Chondrocyte (in vitro differentiated cells): ENCODE measurements at regions not wholly inside any gene's neighbourhood (a gene's known extent, or its start where the extent isn't known, plus 50 kb on each side); places are given as distances from the start of the nearest gene placed in this dataset.
"Not testable (repeated sequence)": the region's sequence is repeated elsewhere in the genome, so short reads cannot be mapped to it uniquely, and the experiment has no call there.

Experiments
- DNase-seq: peaks from one replicate; pipeline ENCODE4 v3.0.0; 2021; ENCODE audit warnings: mixed read lengths, low spot score
- H3K27ac Mint-ChIP-seq: one replicate; pipeline ENCODE4 v1.8.0; 2021; ENCODE audit warnings: mild to moderate bottlenecking, moderate library complexity, mixed read lengths; ENCODE audit not compliant: unreplicated experiment
- H3K27me3 Mint-ChIP-seq: 2 replicates; pipeline ENCODE4 v1.8.0; 2021; ENCODE audit warnings: low read depth, mixed read lengths
- H3K36me3 Mint-ChIP-seq: 2 replicates; pipeline ENCODE4 v1.8.0; 2021; ENCODE audit warnings: low read depth, mixed read lengths
- H3K4me1 Mint-ChIP-seq: 2 replicates; pipeline ENCODE4 v1.8.0; 2021; ENCODE audit warnings: low read depth, mild to moderate bottlenecking, mixed read lengths
- H3K4me3 Mint-ChIP-seq: one replicate; pipeline ENCODE4 v1.8.0; 2021; ENCODE audit warnings: mild to moderate bottlenecking, moderate library complexity, mixed read lengths; ENCODE audit not compliant: unreplicated experiment
- H3K9me3 Mint-ChIP-seq: 2 replicates; pipeline ENCODE4 v1.8.0; 2021; ENCODE audit warnings: low read depth, mixed read lengths
- CTCF ChIP-seq: fragments of 200-600 bp; sonication (generic); IDR thresholded peaks from 2 replicates; pipeline ENCODE4 v1.5.0; 2021; ENCODE audit warnings: antibody characterized with exemption, mild to moderate bottlenecking, moderate library complexity

GRCh38 chr16:31581065-31581464, 53.4 kb downstream of the AHSP start:
- H3K4me1 Mint-ChIP-seq, H3K27ac Mint-ChIP-seq, H3K4me3 Mint-ChIP-seq, H3K36me3 Mint-ChIP-seq, DNase-seq, H3K27me3 Mint-ChIP-seq: not testable (repeated sequence)
- peaks cover 50% of the 10 kb centered on the region for H3K9me3 Mint-ChIP-seq

GRCh38 chr16:31601737-31602384, 74.2 kb downstream of the AHSP start:
- H3K36me3 Mint-ChIP-seq, H3K4me1 Mint-ChIP-seq, DNase-seq, H3K27ac Mint-ChIP-seq, H3K4me3 Mint-ChIP-seq, H3K27me3 Mint-ChIP-seq: not testable (repeated sequence)
- peaks cover 63% of the 10 kb centered on the region for H3K9me3 Mint-ChIP-seq

GRCh38 chr16:31618130-31618529, 90.4 kb downstream of the AHSP start:
- DNase-seq = no peak
- no peak overlapping the region for H3K27ac Mint-ChIP-seq
- TF ChIP-seq CTCF = no peak
- no peak overlapping the region for H3K4me3 Mint-ChIP-seq
- no peaks in the 10 kb centered on the region for H3K36me3 Mint-ChIP-seq
- no peaks in the 10 kb centered on the region for H3K27me3 Mint-ChIP-seq
- H3K9me3 Mint-ChIP-seq = peaks cover 38% of the 10 kb centered on the region
- no peaks in the 10 kb centered on the region for H3K4me1 Mint-ChIP-seq

- H3K27me3 Mint-ChIP-seq = no peaks in the 10 kb centered on the region
- H3K36me3 Mint-ChIP-seq = no peaks in the 10 kb centered on the region
- DNase-seq = no peak
- H3K4me3 Mint-ChIP-seq = no peak overlapping the region
- H3K9me3 Mint-ChIP-seq = peaks cover 15% of the 10 kb centered on the region
- no peak for TF ChIP-seq CTCF
- no peaks in the 10 kb centered on the region for H3K4me1 Mint-ChIP-seq
- no peak overlapping the region for H3K27ac Mint-ChIP-seq
These were observed 108.7 kb downstream of the AHSP start for GRCh38 chr16:31636433-31636832.

GRCh38 chr16:31641279-31641678, 113.6 kb downstream of the AHSP start:
- H3K36me3 Mint-ChIP-seq = no peaks in the 10 kb centered on the region
- H3K9me3 Mint-ChIP-seq = peaks cover 11% of the 10 kb centered on the region
- H3K4me3 Mint-ChIP-seq = no peak overlapping the region
- H3K4me1 Mint-ChIP-seq = no peaks in the 10 kb centered on the region
- no peaks in the 10 kb centered on the region for H3K27me3 Mint-ChIP-seq
- no peak overlapping the region for H3K27ac Mint-ChIP-seq
- no peak for TF ChIP-seq CTCF
- DNase-seq = no peak

GRCh38 chr16:31655674-31656073, 128.0 kb downstream of the AHSP start:
- not testable (repeated sequence) for DNase-seq, H3K4me1 Mint-ChIP-seq
- peaks cover 21% of the 10 kb centered on the region for H3K9me3 Mint-ChIP-seq

More at GRCh38 chr16:31655674-31656073, 128.0 kb downstream of the AHSP start:
- not testable (repeated sequence) for H3K27me3 Mint-ChIP-seq, H3K36me3 Mint-ChIP-seq, H3K4me3 Mint-ChIP-seq, H3K27ac Mint-ChIP-seq
